ENCODE measurements at regions not wholly inside any gene's neighbourhood (a gene's known extent, or its start where the extent isn't known, plus 50 kb on each side); places are given as distances from the start of the nearest gene placed in this dataset.

- TF ChIP-seq POLR2A (IDR thresholded peaks at IDR 0.05) (no peak), CTCF (IDR thresholded peaks at IDR 0.05) (no peak), EP300 (IDR thresholded peaks at IDR 0.05) (no peak), POLR2AphosphoS5 (IDR thresholded peaks at IDR 0.05) (no peak)
- 72 to 91% (median 89%) methylated on average over 2 of the region's 2 CpGs for WGBS, 5 donors
- DNase-seq: no peak
- Histone ChIP-seq H3K27ac (no peak overlapping the region), H3K36me3 (no peaks in the 10 kb centered on the region), H3K4me1 (peaks cover 0 to 4% (median 0%) of the 10 kb centered on the region in 4 donors), H3K27me3 (no peaks in the 10 kb centered on the region), H3K4me3 (no peak overlapping the region), H3K9me3 (peaks cover 0 to 4% (median 0%) of the 10 kb centered on the region in 4 donors)
- intact Hi-C loops (cut with DNase I; ENCODE audit: low total_unique reads): no loop called here
Measured at GRCh38 chr7:67794544-67794943, 797.9 kb downstream of the TYW1 start.

GRCh38 chr7:67803789-67804188 is 807.2 kb downstream of the TYW1 start:
- TF ChIP-seq POLR2AphosphoS5 (IDR thresholded peaks at IDR 0.05) (no peak), CTCF (IDR thresholded peaks at IDR 0.05) (no peak), EP300 (IDR thresholded peaks at IDR 0.05) (no peak), POLR2A (IDR thresholded peaks at IDR 0.05) (no peak)
- 83 to 90% (median 88%) methylated on average over 8 of the region's 8 CpGs for WGBS, 5 donors
- Histone ChIP-seq H3K4me1 (no peaks in the 10 kb centered on the region), H3K27me3 (peaks cover 0 to 11% (median 0%) of the 10 kb centered on the region in 3 donors), H3K4me3 (no peak overlapping the region), H3K9me3 (peaks cover 0 to 11% (median 2%) of the 10 kb centered on the region in 4 donors), H3K27ac (no peak overlapping the region), H3K36me3 (no peaks in the 10 kb centered on the region)
- intact Hi-C loops (cut with DNase I; ENCODE audit: low total_unique reads): no loop called here
- no peak for DNase-seq

GRCh38 chr7:67805921-67806471 is 809.4 kb downstream of the TYW1 start:
- WGBS, 5 donors: 58 to 70% (median 60%) methylated on average over 6 of the region's 6 CpGs
- TF ChIP-seq POLR2A (IDR thresholded peaks at IDR 0.05): no peak
- no peak for TF ChIP-seq CTCF (IDR thresholded peaks at IDR 0.05)
- no peak for TF ChIP-seq POLR2AphosphoS5 (IDR thresholded peaks at IDR 0.05)
- no peak for TF ChIP-seq EP300 (IDR thresholded peaks at IDR 0.05)

GRCh38 chr7:67807826-67808225 is 811.2 kb downstream of the TYW1 start:
- H3K36me3 ChIP-seq: no peaks in the 10 kb centered on the region
- H3K27me3 ChIP-seq: peaks cover 0 to 1% (median 0%) of the 10 kb centered on the region in 3 donors
- TF ChIP-seq POLR2AphosphoS5 (IDR thresholded peaks at IDR 0.05) (no peak), CTCF (IDR thresholded peaks at IDR 0.05) (no peak), EP300 (IDR thresholded peaks at IDR 0.05) (no peak), POLR2A (IDR thresholded peaks at IDR 0.05) (no peak)
- no peak overlapping the region for H3K27ac ChIP-seq
- intact Hi-C loops (cut with DNase I; ENCODE audit: low total_unique reads): no loop called here
- H3K9me3 ChIP-seq: peaks cover 0 to 8% (median 2%) of the 10 kb centered on the region in 4 donors
- 66 to 80% (median 77%) methylated on average over 5 of the region's 5 CpGs for WGBS, 5 donors
- no peak for DNase-seq
- no peak overlapping the region for H3K4me3 ChIP-seq
- H3K4me1 ChIP-seq: no peaks in the 10 kb centered on the region

More at GRCh38 chr7:67805921-67806471, 809.4 kb downstream of the TYW1 start:
- no peak for DNase-seq
- H3K36me3 ChIP-seq: no peaks in the 10 kb centered on the region
- peaks cover 0 to 11% (median 0%) of the 10 kb centered on the region in 3 donors for H3K27me3 ChIP-seq
- H3K9me3 ChIP-seq: peaks cover 0 to 8% (median 2%) of the 10 kb centered on the region in 4 donors
- H3K27ac ChIP-seq: no peak overlapping the region
- no peak overlapping the region for H3K4me3 ChIP-seq
- intact Hi-C loops (cut with DNase I; ENCODE audit: low total_unique reads): no loop called here
- no peaks in the 10 kb centered on the region for H3K4me1 ChIP-seq
